ENCODE measurements at regions not wholly inside any gene's neighbourhood (a gene's known extent, or its start where the extent isn't known, plus 50 kb on each side); places are given as distances from the start of the nearest gene placed in this dataset.
"Not testable (repeated sequence)": the region's sequence is repeated elsewhere in the genome, so short reads cannot be mapped to it uniquely, and the experiment has no call there.

GRCh38 chr3:130151555-130151954 lies 69.9 kb downstream of the ALG1L2 start:
- ATAC-seq: not testable (repeated sequence)

GRCh38 chr3:130153247-130153646 lies 71.6 kb downstream of the ALG1L2 start:
- not testable (repeated sequence) for DNase-seq, ATAC-seq

More at GRCh38 chr3:130151555-130151954, 69.9 kb downstream of the ALG1L2 start:
- not testable (repeated sequence) for DNase-seq

GRCh38 chr3:130155464-130155863 lies 73.8 kb downstream of the ALG1L2 start:
- not testable (repeated sequence) for DNase-seq, ATAC-seq

GRCh38 chr3:130166856-130167255 lies 85.2 kb downstream of the ALG1L2 start:
- not testable (repeated sequence) for DNase-seq, ATAC-seq

GRCh38 chr3:130175195-130175594 lies 93.6 kb downstream of the ALG1L2 start:
- not testable (repeated sequence) for DNase-seq, ATAC-seq

- DNase-seq, ATAC-seq: not testable (repeated sequence)
These were observed 95.0 kb downstream of the ALG1L2 start for GRCh38 chr3:130176476-130177256.

GRCh38 chr3:130178835-130179234 lies 97.2 kb downstream of the ALG1L2 start:
- not testable (repeated sequence) for DNase-seq, ATAC-seq

GRCh38 chr3:130179353-130179970 lies 97.8 kb downstream of the ALG1L2 start:
- peak; percentile 23 for DNase-seq
- ATAC-seq: not testable (repeated sequence)

- not testable (repeated sequence) for DNase-seq, ATAC-seq
These were observed 100.8 kb downstream of the ALG1L2 start for GRCh38 chr3:130182475-130182874.

- ATAC-seq, DNase-seq: not testable (repeated sequence)
These were observed 102.1 kb downstream of the ALG1L2 start for GRCh38 chr3:130183689-130184088.

GRCh38 chr3:130184152-130185024 lies 102.8 kb downstream of the ALG1L2 start:
- not testable (repeated sequence) for ATAC-seq, DNase-seq

- DNase-seq, ATAC-seq: not testable (repeated sequence)
These were observed 119.6 kb downstream of the ALG1L2 start for GRCh38 chr3:130201272-130201671.

- ATAC-seq, DNase-seq: not testable (repeated sequence)
These were observed 122.0 kb downstream of the ALG1L2 start for GRCh38 chr3:130203633-130204032.

GRCh38 chr3:130227540-130227939 lies 117.9 kb upstream of the COL6A5 start:
- ATAC-seq: no peak

GRCh38 chr3:130242850-130243569 lies 102.5 kb upstream of the COL6A5 start:
- no peak for ATAC-seq
- no peak for DNase-seq

More at GRCh38 chr3:130227540-130227939, 117.9 kb upstream of the COL6A5 start:
- DNase-seq: no peak

GRCh38 chr3:130243808-130244207 lies 101.7 kb upstream of the COL6A5 start:
- no peak for ATAC-seq
- no peak for DNase-seq

GRCh38 chr3:130250982-130251381 lies 94.5 kb upstream of the COL6A5 start:
- DNase-seq: no peak
- no peak for ATAC-seq

- no peak for ATAC-seq
- DNase-seq: no peak
These were observed 90.0 kb upstream of the COL6A5 start for GRCh38 chr3:130255442-130255841.

GRCh38 chr3:130256821-130257340 lies 88.6 kb upstream of the COL6A5 start:
- no peak for DNase-seq
- no peak for ATAC-seq

- DNase-seq: no peak
These were observed 86.9 kb upstream of the COL6A5 start for GRCh38 chr3:130258532-130258952.

More at GRCh38 chr3:130258532-130258952, 86.9 kb upstream of the COL6A5 start:
- ATAC-seq: no peak
